ENCODE measurements at regions not wholly inside any gene's neighbourhood (a gene's known extent, or its start where the extent isn't known, plus 50 kb on each side); places are given as distances from the start of the nearest gene placed in this dataset.
A peak's percentile ranks its signal among the peaks of the same experiment; 100 is the strongest.

DNA sequence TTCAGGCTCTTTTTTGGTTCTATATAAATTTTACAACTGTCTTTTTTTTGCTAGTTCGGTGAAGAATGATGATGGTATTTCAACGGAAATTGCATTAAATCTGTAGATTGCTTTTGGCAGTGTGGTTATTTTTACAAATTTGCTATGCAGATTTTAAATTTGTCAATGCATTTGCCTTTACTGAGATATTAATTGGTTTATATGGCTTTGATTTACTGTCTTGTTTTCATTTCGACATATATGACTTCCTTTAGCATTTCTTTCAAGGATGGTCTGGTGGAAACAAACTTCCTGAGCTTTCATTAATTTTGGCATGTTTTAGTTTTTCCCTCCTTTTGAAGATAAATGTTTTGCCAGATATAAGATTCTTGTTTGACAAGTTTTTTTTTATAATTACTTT, 1522.5 kb upstream of the PRMT6 start:
- BruUV-seq (replicated peaks) = no TSS peak
- Mint-ChIP-seq H3K4me3 (ENCODE audit: unreplicated experiment) (no peak overlapping the region), H3K27ac (ENCODE audit: low read depth, unreplicated experiment) (no peak overlapping the region), H3K9me3 (ENCODE audit: unreplicated experiment) (peaks cover 5% of the 10 kb centered on the region), H3K4me1 (ENCODE audit: insufficient read depth, unreplicated experiment) (no peaks in the 10 kb centered on the region), H3K27me3 (ENCODE audit: insufficient read depth, unreplicated experiment) (no peaks in the 10 kb centered on the region), H3K36me3 (ENCODE audit: insufficient read depth, unreplicated experiment) (no peaks in the 10 kb centered on the region)
- intact Hi-C loops (cut with micrococcal nuclease) = no loop called here
- no peak for DNase-seq (ENCODE audit: unreplicated experiment)
- POLR2A ChIA-PET = no interaction called here
- TF ChIP-seq, protein P1, sequence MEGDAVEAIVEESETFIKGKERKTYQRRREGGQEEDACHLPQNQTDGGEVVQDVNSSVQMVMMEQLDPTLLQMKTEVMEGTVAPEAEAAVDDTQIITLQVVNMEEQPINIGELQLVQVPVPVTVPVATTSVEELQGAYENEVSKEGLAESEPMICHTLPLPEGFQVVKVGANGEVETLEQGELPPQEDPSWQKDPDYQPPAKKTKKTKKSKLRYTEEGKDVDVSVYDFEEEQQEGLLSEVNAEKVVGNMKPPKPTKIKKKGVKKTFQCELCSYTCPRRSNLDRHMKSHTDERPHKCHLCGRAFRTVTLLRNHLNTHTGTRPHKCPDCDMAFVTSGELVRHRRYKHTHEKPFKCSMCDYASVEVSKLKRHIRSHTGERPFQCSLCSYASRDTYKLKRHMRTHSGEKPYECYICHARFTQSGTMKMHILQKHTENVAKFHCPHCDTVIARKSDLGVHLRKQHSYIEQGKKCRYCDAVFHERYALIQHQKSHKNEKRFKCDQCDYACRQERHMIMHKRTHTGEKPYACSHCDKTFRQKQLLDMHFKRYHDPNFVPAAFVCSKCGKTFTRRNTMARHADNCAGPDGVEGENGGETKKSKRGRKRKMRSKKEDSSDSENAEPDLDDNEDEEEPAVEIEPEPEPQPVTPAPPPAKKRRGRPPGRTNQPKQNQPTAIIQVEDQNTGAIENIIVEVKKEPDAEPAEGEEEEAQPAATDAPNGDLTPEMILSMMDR (IDR thresholded peaks at IDR 0.05; ENCODE audit: unreplicated experiment) = no peak
- CTCF ChIA-PET = interaction anchor here (0.7 kb wide), 1 partner anchor 126 kb away, joined by 3 read pairs; no protein-coding TSS in a partner anchor

DNA sequence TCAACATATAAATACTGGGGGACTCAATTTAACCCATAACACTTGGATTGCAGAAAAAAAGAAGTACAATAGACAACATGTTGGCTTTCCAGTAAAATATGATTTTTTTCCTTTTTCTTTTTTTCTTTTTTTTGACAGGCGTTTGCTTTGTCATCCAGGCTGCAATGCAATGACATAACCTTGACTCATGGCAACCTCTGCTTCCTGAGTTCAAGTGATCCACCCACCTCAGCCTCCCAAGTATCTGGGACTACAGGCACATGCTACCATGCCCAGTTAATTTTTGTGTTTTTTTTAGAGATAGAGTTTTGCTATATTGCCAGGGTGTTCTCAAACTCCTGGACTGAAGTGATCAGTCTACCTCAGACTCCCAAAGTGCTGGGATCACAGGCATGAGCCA, 1512.0 kb upstream of the PRMT6 start:
- Mint-ChIP-seq H3K9me3 (ENCODE audit: unreplicated experiment) (no peaks in the 10 kb centered on the region), H3K27me3 (ENCODE audit: insufficient read depth, unreplicated experiment) (no peaks in the 10 kb centered on the region), H3K4me3 (ENCODE audit: unreplicated experiment) (no peak overlapping the region), H3K27ac (ENCODE audit: low read depth, unreplicated experiment) (no peak overlapping the region), H3K36me3 (ENCODE audit: insufficient read depth, unreplicated experiment) (no peaks in the 10 kb centered on the region), H3K4me1 (ENCODE audit: insufficient read depth, unreplicated experiment) (no peaks in the 10 kb centered on the region)
- ChIA-PET POLR2A (interaction anchor here (0.6 kb wide), 1 partner anchor 8 kb away, joined by 3 read pairs; no protein-coding TSS in a partner anchor), CTCF (no interaction called here)
- intact Hi-C loops (cut with micrococcal nuclease) = no loop called here
- BruUV-seq (replicated peaks) = no TSS peak
- DNase-seq (ENCODE audit: unreplicated experiment) = peak; percentile 20
- TF ChIP-seq, protein P1 (IDR thresholded peaks at IDR 0.05; ENCODE audit: unreplicated experiment) = no peak

DNA sequence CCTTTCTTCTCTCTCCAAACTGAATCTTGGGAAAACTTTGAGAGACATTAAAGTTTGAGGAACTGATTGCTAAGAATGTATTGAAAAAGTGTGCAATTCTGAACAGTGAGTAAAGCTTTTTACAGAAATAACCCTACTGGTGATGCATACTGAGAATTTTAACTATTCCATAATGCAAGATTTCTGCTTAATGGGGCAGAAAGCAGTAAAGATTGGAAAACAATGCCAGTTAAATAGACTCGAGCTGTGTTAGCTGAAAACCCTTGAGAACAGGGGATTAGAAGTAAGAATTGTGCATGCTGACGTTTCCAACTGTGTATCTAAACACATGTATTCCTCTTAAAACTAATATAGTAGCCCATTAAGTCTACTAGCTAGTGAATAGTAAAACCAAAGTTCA, 1500.2 kb upstream of the PRMT6 start:
- no peak for DNase-seq (ENCODE audit: unreplicated experiment)
- CTCF ChIA-PET = no interaction called here
- BruUV-seq (replicated peaks) = no TSS peak
- TF ChIP-seq, protein P1 (IDR thresholded peaks at IDR 0.05; ENCODE audit: unreplicated experiment) = no peak
- Mint-ChIP-seq H3K9me3 (ENCODE audit: unreplicated experiment) (no peaks in the 10 kb centered on the region), H3K4me3 (ENCODE audit: unreplicated experiment) (no peak overlapping the region), H3K4me1 (ENCODE audit: insufficient read depth, unreplicated experiment) (no peaks in the 10 kb centered on the region), H3K27ac (ENCODE audit: low read depth, unreplicated experiment) (no peak overlapping the region), H3K36me3 (ENCODE audit: insufficient read depth, unreplicated experiment) (no peaks in the 10 kb centered on the region), H3K27me3 (ENCODE audit: insufficient read depth, unreplicated experiment) (no peaks in the 10 kb centered on the region)
- POLR2A ChIA-PET = no interaction called here
- intact Hi-C loops (cut with micrococcal nuclease) = no loop called here

DNA sequence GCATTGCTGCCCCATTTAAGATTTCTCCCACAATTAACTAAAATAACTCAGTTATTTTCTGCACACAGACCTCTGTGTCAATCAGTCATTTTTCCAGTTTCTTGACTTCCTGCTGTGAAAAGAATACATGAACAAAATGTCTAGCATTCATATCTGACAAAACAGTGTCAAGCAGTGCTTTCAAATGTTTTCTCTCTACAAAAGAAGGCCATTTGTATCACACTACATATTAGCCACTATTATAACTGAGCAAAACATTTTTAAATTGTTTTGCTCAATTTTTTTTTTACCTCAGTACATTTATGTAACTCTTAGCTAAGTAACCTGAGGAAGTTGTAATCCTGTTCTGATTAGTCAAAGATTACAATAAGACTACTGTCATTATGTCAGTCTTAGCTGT, 1498.5 kb upstream of the PRMT6 start:
- TF ChIP-seq, protein P1 (IDR thresholded peaks at IDR 0.05; ENCODE audit: unreplicated experiment) = no peak
- BruUV-seq (replicated peaks) = no TSS peak
- intact Hi-C loops (cut with micrococcal nuclease) = no loop called here
- no peaks in the 10 kb centered on the region for H3K27me3 Mint-ChIP-seq (ENCODE audit: insufficient read depth, unreplicated experiment)
- H3K4me1 Mint-ChIP-seq (ENCODE audit: insufficient read depth, unreplicated experiment) = no peaks in the 10 kb centered on the region
- no peak overlapping the region for H3K4me3 Mint-ChIP-seq (ENCODE audit: unreplicated experiment)
- POLR2A ChIA-PET = no interaction called here
- no peak for DNase-seq (ENCODE audit: unreplicated experiment)
- H3K36me3 Mint-ChIP-seq (ENCODE audit: insufficient read depth, unreplicated experiment) = no peaks in the 10 kb centered on the region
- CTCF ChIA-PET = interaction anchor here (0.6 kb wide), 2 partner anchors 24 to 40 kb away, joined by 3 to 5 read pairs; no protein-coding TSS in a partner anchor
- no peak overlapping the region for H3K27ac Mint-ChIP-seq (ENCODE audit: low read depth, unreplicated experiment)
- H3K9me3 Mint-ChIP-seq (ENCODE audit: unreplicated experiment) = no peaks in the 10 kb centered on the region

All from MCF 10A (cell line).